HL-60 (cell line): ENCODE measurements at regions not wholly inside any gene's neighbourhood (a gene's known extent, or its start where the extent isn't known, plus 50 kb on each side); places are given as distances from the start of the nearest gene placed in this dataset.

Experiments
- CTCF ChIP-seq: IDR thresholded peaks from one replicate; pipeline ENCODE4 v1.5.1; 2011; ENCODE audit warnings: low read length, control low read depth, inconsistent platforms; ENCODE audit not compliant: insufficient read depth
- POLR2AphosphoS5 ChIP-seq: IDR thresholded peaks from 2 replicates; pipeline ENCODE4 v1.6.1; 2012; ENCODE audit warnings: low read depth
- REST ChIP-seq: IDR thresholded peaks from 2 replicates; pipeline ENCODE4 v1.6.1; 2012; ENCODE audit warnings: low read depth; ENCODE audit not compliant: insufficient replicate concordance

- TF ChIP-seq CTCF: no peak
- TF ChIP-seq POLR2AphosphoS5: no peak
- TF ChIP-seq REST: no peak
Observed at GRCh38 chr10:53402594-53402993, 630.0 kb upstream of the MBL2 start.
